ENCODE measurements at regions not wholly inside any gene's neighbourhood (a gene's known extent, or its start where the extent isn't known, plus 50 kb on each side); places are given as distances from the start of the nearest gene placed in this dataset.

DNA sequence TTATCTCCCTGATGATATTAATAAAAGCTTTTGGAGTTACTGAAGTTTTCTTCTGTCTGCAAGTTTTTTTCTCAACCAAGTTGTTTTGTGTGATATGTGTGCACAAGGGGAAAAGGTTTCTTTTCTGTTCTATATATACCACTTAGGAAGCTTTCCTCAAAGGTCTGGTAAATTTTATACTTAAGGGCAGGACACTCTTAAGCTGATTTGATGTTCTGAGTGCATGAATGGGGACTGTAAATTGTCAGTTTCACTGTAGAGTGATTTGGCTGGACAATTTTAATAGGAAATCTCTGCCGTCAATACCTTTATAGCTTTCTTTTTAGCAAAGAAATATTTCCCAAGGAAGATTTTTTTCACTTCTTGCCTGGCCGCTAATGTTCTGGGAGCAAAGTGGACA, 354.7 kb downstream of the TGFB2 start:
- no peak for TF ChIP-seq POLR2AphosphoS5 (IDR thresholded peaks at IDR 0.05; ENCODE audit: borderline replicate concordance, low read depth, low read length)
- no peak for TF ChIP-seq EZH2 (IDR thresholded peaks at IDR 0.05)
- TF ChIP-seq FOXP2 (optimal IDR thresholded peaks at IDR 0.05; ENCODE audit: control extremely low read depth, extremely low read length, insufficient read depth): no peak
